NB4 (cell line): ENCODE measurements at regions not wholly inside any gene's neighbourhood (a gene's known extent, or its start where the extent isn't known, plus 50 kb on each side); places are given as distances from the start of the nearest gene placed in this dataset.

Experiments
- CTCF ChIP-seq: IDR thresholded peaks from one replicate; pipeline ENCODE4 v1.5.1; 2012; ENCODE audit warnings: low read depth, low read length
- POLR2A ChIP-seq: IDR thresholded peaks from 2 replicates; pipeline ENCODE4 v1.6.1; 2011; ENCODE audit warnings: mild to moderate bottlenecking; ENCODE audit not compliant: insufficient read length; ENCODE audit errors: extremely low read depth
- TF ChIP-seq, protein P1 (sequence below): IDR thresholded peaks from 2 replicates; pipeline ENCODE4 v1.6.1; 2011; ENCODE audit warnings: low read depth, low read length

DNA sequence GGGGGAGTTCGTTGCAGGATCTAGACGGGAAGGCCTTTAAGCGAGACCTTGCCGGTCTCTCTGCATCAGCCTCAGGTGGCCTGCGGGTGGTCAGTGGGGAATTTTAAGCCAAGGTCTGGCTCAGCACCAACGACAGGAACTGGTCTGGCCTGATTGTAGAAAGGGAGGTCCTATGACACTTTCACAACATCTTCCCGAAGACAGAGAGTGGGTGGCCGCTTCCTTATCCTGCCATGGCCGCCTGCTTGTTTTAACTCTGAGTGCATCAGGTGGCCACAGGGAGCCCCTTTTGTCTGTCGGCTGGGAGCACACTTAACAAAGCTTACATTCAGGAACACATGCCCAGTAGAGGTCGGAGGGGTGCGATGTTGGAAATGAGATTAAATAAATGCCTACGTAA is 363.7 kb upstream of the MYT1L start:
- no peak for TF ChIP-seq CTCF
- TF ChIP-seq, protein P1, sequence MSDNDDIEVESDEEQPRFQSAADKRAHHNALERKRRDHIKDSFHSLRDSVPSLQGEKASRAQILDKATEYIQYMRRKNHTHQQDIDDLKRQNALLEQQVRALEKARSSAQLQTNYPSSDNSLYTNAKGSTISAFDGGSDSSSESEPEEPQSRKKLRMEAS: no peak
- no peak for TF ChIP-seq POLR2A
